HepG2 (cell line): ENCODE measurements at regions not wholly inside any gene's neighbourhood (a gene's known extent, or its start where the extent isn't known, plus 50 kb on each side); places are given as distances from the start of the nearest gene placed in this dataset.

Source experiments
- ATAC-seq: fragments of 200-7000 bp; cut with Tn5 transposase; 3 replicates; pipeline ENCODE4 v1.9.1; 2020; ENCODE audit warnings: mild to moderate bottlenecking, moderate library complexity
- BruUV-seq: library from RNA; stranded (reverse); fragments of 400-500 nt; replicated peaks from 2 replicates; lab custom pipeline; 2021; lab: Mats Ljungman, UMichigan
- CTCF ChIA-PET: fragments of 300-600 bp; formaldehyde crosslinking; extraction: SDS; loops from one replicate; lab custom pipeline; 2021; ENCODE audit warnings: low total read pairs, inconsistent platforms, low intra/inter-chr PET ratio; lab: Yijun Ruan, JAX
- POLR2A ChIA-PET: fragments of 350-600 bp; sonication (Branson Sonifier 250); formaldehyde crosslinking; loops from one replicate; lab custom pipeline; 2020; ENCODE audit warnings: antibody characterized with exemption, inconsistent platforms; lab: Yijun Ruan, JAX
- DNase-seq: peaks from one replicate; pipeline ENCODE4 v3.0.0-alpha.2; 2015; ENCODE audit warnings: low spot score
- FAIRE-seq: peaks from 3 replicates; lab custom pipeline; 2011; peaks lifted over from hg19 to GRCh38; lab: Jason Lieb, UNC
- H2AFZ ChIP-seq: one replicate; pipeline ENCODE4 v1.6.1; 2011; ENCODE audit warnings: low read length, inconsistent platforms
- H3K27ac ChIP-seq: fragments of 300-600 bp; 3 replicates; pipeline ENCODE4 v1.8.0; 2011; ENCODE audit warnings: mixed run types, mild to moderate bottlenecking, mixed read lengths, low read length, inconsistent platforms; ENCODE audit not compliant: insufficient read depth; ENCODE audit errors: extremely low read length
- H3K27me3 ChIP-seq, 2 experiments: fragments of 200-600 bp in 1 of 2; 2 replicates in 1 of 2; 3 replicates in 1 of 2; pipeline versions ENCODE4 v1.6.0 to v1.8.0; 2011; ENCODE audit warnings: low read length in 2 of 2, mild to moderate bottlenecking in 2 of 2, moderate library complexity in 2 of 2, inconsistent platforms in 1 of 2; ENCODE audit not compliant: insufficient read depth in 2 of 2, control insufficient read depth in 1 of 2
- H3K36me3 ChIP-seq, 2 experiments: fragments of 200-600 bp in 1 of 2; replicated peaks in 1 of 2; 2 replicates in 1 of 2; 3 replicates in 1 of 2; pipeline versions ENCODE4 v1.5.1 to v1.8.0; 2011; ENCODE audit warnings: low read length in 2 of 2, inconsistent platforms in 1 of 2; ENCODE audit not compliant: insufficient read depth in 2 of 2, control insufficient read depth in 1 of 2
- H3K4me1 ChIP-seq: 2 replicates; pipeline ENCODE4 v1.5.1; 2012; ENCODE audit warnings: low read length, inconsistent platforms; ENCODE audit not compliant: insufficient read depth
- H3K4me2 ChIP-seq: 2 replicates; pipeline ENCODE4 v1.6.0; 2011; ENCODE audit warnings: low read depth, low read length, inconsistent platforms
- H3K4me3 ChIP-seq, 3 experiments: fragments of 200-600 bp in 1 of 3; sonication (generic), shearing (Covaris generic) in 1 of 3; replicated peaks in 1 of 3; 2 replicates each; pipeline ENCODE4 v1.5.1; 2011 to 2016; ENCODE audit warnings: low read length in 3 of 3, inconsistent platforms in 2 of 3, low read depth in 2 of 3, mild to moderate bottlenecking in 2 of 3, control low read depth in 1 of 3, mixed read lengths in 1 of 3; ENCODE audit not compliant: insufficient read depth in 1 of 3
- H3K79me2 ChIP-seq: one replicate; pipeline ENCODE4 v1.6.1; 2011; ENCODE audit warnings: low read length, inconsistent platforms; ENCODE audit not compliant: insufficient read depth
- H3K9ac ChIP-seq: 2 replicates; pipeline ENCODE4 v1.6.0; 2011; ENCODE audit warnings: mild to moderate bottlenecking, low read depth, low read length, inconsistent platforms; ENCODE audit not compliant: insufficient read depth
- H3K9me3 ChIP-seq: 2 replicates; pipeline ENCODE4 v1.5.1; 2012; ENCODE audit warnings: mild to moderate bottlenecking, low read length
- H4K20me1 ChIP-seq: 2 replicates; pipeline ENCODE4 v1.6.0; 2011; ENCODE audit warnings: inconsistent platforms, mild to moderate bottlenecking, low read length, moderate library complexity; ENCODE audit not compliant: insufficient read depth
- ERF ChIP-seq: IDR thresholded peaks from 2 replicates; pipeline ENCODE4 v1.6.1; 2018; ENCODE audit warnings: missing biosample characterization, missing genetic modification reagents
- FOSL2 ChIP-seq: sonication (generic); formaldehyde crosslinking; IDR thresholded peaks from 2 replicates; pipeline ENCODE4 v1.4.0; 2020; ENCODE audit warnings: missing genetic modification reagents
- RELA ChIP-seq: sonication (generic); formaldehyde crosslinking; IDR thresholded peaks from 2 replicates; pipeline ENCODE4 v1.4.0; 2020; ENCODE audit warnings: missing genetic modification reagents
- SIX4 ChIP-seq: sonication (generic); formaldehyde crosslinking; IDR thresholded peaks from 2 replicates; pipeline ENCODE4 v1.4.0; 2020; ENCODE audit warnings: missing genetic modification reagents
- SMARCC2 ChIP-seq: fragments of 450-650 bp; IDR thresholded peaks from 2 replicates; pipeline ENCODE4 v1.6.1; 2017; ENCODE audit warnings: antibody characterized with exemption, mild to moderate bottlenecking
- TEAD2 ChIP-seq: sonication (generic); formaldehyde crosslinking; IDR thresholded peaks from 2 replicates; pipeline ENCODE4 v1.9.0; 2021; ENCODE audit warnings: missing genetic modification reagents
- U2AF1 ChIP-seq: fragments of 200-400 bp; formaldehyde crosslinking; optimal IDR thresholded peaks from 2 replicates; pipeline ENCODE3; 2017; ENCODE audit warnings: mild to moderate bottlenecking, low read depth, low read length
- ZIK1 ChIP-seq: sonication (generic); formaldehyde crosslinking; IDR thresholded peaks from 2 replicates; pipeline ENCODE4 v1.5.0; 2020; ENCODE audit warnings: mild to moderate bottlenecking, low read depth, missing genetic modification reagents, borderline replicate concordance
- ZNF256 ChIP-seq: sonication (generic); formaldehyde crosslinking; conservative IDR thresholded peaks from 2 replicates; pipeline ENCODE4 v1.4.0; 2020; ENCODE audit warnings: missing genetic modification reagents
- ZNF652 ChIP-seq: IDR thresholded peaks from 2 replicates; pipeline ENCODE4 v1.6.1; 2016; ENCODE audit warnings: low read depth, borderline replicate concordance
- ZNF792 ChIP-seq: IDR thresholded peaks from 2 replicates; pipeline ENCODE4 v1.6.1; 2016
- WGBS: methylation state at CpG from one replicate; pipeline ENCODE4 v1.1.6; 2017; ENCODE audit warnings: low lambda C conversion rate; 5-methylcytosine and 5-hydroxymethylcytosine counted together
- in situ Hi-C: cut with HindIII; loops from 2 replicates; pipeline ENCODE4 v1.10.0; 2017; ENCODE audit warnings: low pct_unique_long_range_greater_than_20kb; ENCODE audit not compliant: extremely low pct_ligation_motif_present
- intact Hi-C: fragments of 100-400 bp; cut with micrococcal nuclease; formaldehyde crosslinking; loops from one replicate; pipeline ENCODE4 v1.10.0; 2022; ENCODE audit not compliant: unreplicated experiment
- TF ChIP-seq, protein P1 (sequence below): IDR thresholded peaks from 2 replicates; pipeline ENCODE4 v1.6.1; 2018; ENCODE audit warnings: missing genetic modification reagents
- TF ChIP-seq, protein P2 (sequence below): sonication (generic); formaldehyde crosslinking; IDR thresholded peaks from 2 replicates; pipeline ENCODE4 v1.9.0; 2021; ENCODE audit warnings: mild to moderate bottlenecking, missing genetic modification reagents

DNA sequence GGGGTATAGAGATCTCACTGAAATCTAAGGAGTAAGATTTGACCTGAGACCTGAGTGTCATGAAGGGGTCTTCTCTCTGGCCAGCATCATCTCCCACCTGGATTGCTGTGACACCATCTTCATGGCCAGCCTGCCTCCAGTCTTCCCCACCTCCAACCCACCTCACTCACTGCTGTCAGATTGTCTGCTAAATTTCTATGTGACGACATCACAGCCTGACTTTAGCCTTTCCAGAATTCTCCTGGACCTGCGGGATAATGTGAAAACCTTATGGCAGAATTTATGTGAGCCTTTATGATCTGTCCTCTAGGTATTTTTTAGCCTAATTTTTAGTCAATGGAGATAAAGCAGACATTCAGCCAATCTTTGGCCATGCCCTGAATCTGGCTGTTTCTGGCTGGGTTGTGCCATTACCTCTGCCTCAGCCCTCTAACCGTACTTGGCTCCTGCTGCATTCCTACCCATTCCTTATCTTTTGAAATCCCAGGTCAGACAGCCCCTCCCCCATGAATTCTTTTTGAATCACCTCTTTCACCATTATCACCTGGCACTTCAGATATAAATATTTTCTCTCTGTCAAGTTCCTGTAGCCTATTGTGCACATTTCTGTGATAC is 66.4 kb upstream of the MMADHC start:
- POLR2A ChIA-PET: no interaction called here
- WGBS: 84% methylated on average over 3 of the region's 3 CpGs

More for the DNA sequence above, 66.4 kb upstream of the MMADHC start:
- in situ Hi-C loops (no loop called here), intact Hi-C loops (no loop called here)
- no peak overlapping the region for H2AFZ ChIP-seq
- no peak overlapping the region for H3K27ac ChIP-seq
- ATAC-seq: no peak
- DNase-seq: no peak
- peaks cover 9% of the 10 kb centered on the region for H3K4me1 ChIP-seq
- H3K9me3 ChIP-seq: peaks cover 14% of the 10 kb centered on the region
- H3K36me3 ChIP-seq: no peaks in the 10 kb centered on the region
- no peak overlapping the region for H3K4me2 ChIP-seq
- no TSS peak for BruUV-seq
- no peaks in the 10 kb centered on the region for H3K79me2 ChIP-seq
- H3K9ac ChIP-seq: no peak overlapping the region
- CTCF ChIA-PET: no interaction called here
- TF ChIP-seq SMARCC2 (no peak), ZIK1 (CRISPR knock-in tag) (no peak), SIX4 (CRISPR knock-in tag) (no peak), ERF (CRISPR knock-in tag) (no peak), ZNF792 (CRISPR knock-in tag) (no peak), ZNF652 (CRISPR knock-in tag) (no peak), ZNF256 (CRISPR knock-in tag) (no peak), FOSL2 (CRISPR knock-in tag) (no peak), TEAD2 (CRISPR knock-in tag) (no peak), U2AF1 (no peak), RELA (no peak)
- TF ChIP-seq, protein P1, sequence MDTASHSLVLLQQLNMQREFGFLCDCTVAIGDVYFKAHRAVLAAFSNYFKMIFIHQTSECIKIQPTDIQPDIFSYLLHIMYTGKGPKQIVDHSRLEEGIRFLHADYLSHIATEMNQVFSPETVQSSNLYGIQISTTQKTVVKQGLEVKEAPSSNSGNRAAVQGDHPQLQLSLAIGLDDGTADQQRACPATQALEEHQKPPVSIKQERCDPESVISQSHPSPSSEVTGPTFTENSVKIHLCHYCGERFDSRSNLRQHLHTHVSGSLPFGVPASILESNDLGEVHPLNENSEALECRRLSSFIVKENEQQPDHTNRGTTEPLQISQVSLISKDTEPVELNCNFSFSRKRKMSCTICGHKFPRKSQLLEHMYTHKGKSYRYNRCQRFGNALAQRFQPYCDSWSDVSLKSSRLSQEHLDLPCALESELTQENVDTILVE (CRISPR knock-in tag): no peak
- TF ChIP-seq, protein P2, sequence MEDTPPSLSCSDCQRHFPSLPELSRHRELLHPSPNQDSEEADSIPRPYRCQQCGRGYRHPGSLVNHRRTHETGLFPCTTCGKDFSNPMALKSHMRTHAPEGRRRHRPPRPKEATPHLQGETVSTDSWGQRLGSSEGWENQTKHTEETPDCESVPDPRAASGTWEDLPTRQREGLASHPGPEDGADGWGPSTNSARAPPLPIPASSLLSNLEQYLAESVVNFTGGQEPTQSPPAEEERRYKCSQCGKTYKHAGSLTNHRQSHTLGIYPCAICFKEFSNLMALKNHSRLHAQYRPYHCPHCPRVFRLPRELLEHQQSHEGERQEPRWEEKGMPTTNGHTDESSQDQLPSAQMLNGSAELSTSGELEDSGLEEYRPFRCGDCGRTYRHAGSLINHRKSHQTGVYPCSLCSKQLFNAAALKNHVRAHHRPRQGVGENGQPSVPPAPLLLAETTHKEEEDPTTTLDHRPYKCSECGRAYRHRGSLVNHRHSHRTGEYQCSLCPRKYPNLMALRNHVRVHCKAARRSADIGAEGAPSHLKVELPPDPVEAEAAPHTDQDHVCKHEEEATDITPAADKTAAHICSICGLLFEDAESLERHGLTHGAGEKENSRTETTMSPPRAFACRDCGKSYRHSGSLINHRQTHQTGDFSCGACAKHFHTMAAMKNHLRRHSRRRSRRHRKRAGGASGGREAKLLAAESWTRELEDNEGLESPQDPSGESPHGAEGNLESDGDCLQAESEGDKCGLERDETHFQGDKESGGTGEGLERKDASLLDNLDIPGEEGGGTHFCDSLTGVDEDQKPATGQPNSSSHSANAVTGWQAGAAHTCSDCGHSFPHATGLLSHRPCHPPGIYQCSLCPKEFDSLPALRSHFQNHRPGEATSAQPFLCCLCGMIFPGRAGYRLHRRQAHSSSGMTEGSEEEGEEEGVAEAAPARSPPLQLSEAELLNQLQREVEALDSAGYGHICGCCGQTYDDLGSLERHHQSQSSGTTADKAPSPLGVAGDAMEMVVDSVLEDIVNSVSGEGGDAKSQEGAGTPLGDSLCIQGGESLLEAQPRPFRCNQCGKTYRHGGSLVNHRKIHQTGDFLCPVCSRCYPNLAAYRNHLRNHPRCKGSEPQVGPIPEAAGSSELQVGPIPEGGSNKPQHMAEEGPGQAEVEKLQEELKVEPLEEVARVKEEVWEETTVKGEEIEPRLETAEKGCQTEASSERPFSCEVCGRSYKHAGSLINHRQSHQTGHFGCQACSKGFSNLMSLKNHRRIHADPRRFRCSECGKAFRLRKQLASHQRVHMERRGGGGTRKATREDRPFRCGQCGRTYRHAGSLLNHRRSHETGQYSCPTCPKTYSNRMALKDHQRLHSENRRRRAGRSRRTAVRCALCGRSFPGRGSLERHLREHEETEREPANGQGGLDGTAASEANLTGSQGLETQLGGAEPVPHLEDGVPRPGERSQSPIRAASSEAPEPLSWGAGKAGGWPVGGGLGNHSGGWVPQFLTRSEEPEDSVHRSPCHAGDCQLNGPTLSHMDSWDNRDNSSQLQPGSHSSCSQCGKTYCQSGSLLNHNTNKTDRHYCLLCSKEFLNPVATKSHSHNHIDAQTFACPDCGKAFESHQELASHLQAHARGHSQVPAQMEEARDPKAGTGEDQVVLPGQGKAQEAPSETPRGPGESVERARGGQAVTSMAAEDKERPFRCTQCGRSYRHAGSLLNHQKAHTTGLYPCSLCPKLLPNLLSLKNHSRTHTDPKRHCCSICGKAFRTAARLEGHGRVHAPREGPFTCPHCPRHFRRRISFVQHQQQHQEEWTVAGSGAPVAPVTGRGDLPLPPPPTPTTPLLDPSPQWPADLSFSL: no peak
- H3K4me3 ChIP-seq: no peak overlapping the region
- H3K27me3 ChIP-seq: no peaks in the 10 kb centered on the region
- no peak for FAIRE-seq
- no peaks in the 10 kb centered on the region for H4K20me1 ChIP-seq
